IMR-90 (cell line): ENCODE measurements at regions not wholly inside any gene's neighbourhood (a gene's known extent, or its start where the extent isn't known, plus 50 kb on each side); places are given as distances from the start of the nearest gene placed in this dataset.

Source experiments
- ATAC-seq: fragments of 200-7000 bp; cut with Tn5 transposase; 2 replicates; pipeline ENCODE4 v1.9.1; 2020; ENCODE audit warnings: low read depth, mild to moderate bottlenecking, moderate library complexity
- BruUV-seq: library from RNA; stranded (reverse); fragments of 400-500 nt; replicated peaks from 2 replicates; lab custom pipeline; 2021; lab: Mats Ljungman, UMichigan
- CTCF ChIA-PET: fragments of 300-600 bp; formaldehyde crosslinking; extraction: SDS; loops from one replicate; lab custom pipeline; 2021; ENCODE audit warnings: antibody characterized with exemption; lab: Yijun Ruan, JAX
- POLR2A ChIA-PET: fragments of 300-600 bp; sonication (Branson Sonifier 250); formaldehyde crosslinking; loops from one replicate; lab custom pipeline; 2022; ENCODE audit warnings: antibody characterized with exemption; ENCODE audit not compliant: unreplicated experiment; lab: Charles Lee
- DNase-seq: peaks from one replicate; pipeline ENCODE4 v3.0.0; 2013
- H2AFZ ChIP-seq: replicated peaks from 2 replicates; pipeline ENCODE3; 2013; ENCODE audit warnings: low read length, mild to moderate bottlenecking; ENCODE audit not compliant: poor library complexity
- H2AK5ac ChIP-seq: 2 replicates; pipeline ENCODE4 v1.6.1; 2013; ENCODE audit warnings: low read depth, low read length, inconsistent platforms
- H2AK9ac ChIP-seq: replicated peaks from 2 replicates; pipeline ENCODE3; 2013; ENCODE audit warnings: mild to moderate bottlenecking, low read depth, low read length, moderate library complexity; ENCODE audit not compliant: poor library complexity
- H2BK120ac ChIP-seq: 2 replicates; pipeline ENCODE4 v1.6.1; 2013; ENCODE audit warnings: low read depth, low read length, inconsistent platforms
- H2BK15ac ChIP-seq: 3 replicates; pipeline ENCODE4 v1.6.1; 2013; ENCODE audit warnings: low read depth, low read length, inconsistent platforms
- H2BK20ac ChIP-seq: 2 replicates; pipeline ENCODE4 v1.6.1; 2013; ENCODE audit warnings: low read depth, mild to moderate bottlenecking, inconsistent platforms, low read length, moderate library complexity
- H2BK5ac ChIP-seq: 2 replicates; pipeline ENCODE4 v1.6.1; 2013; ENCODE audit warnings: mild to moderate bottlenecking, low read depth, low read length, inconsistent platforms; ENCODE audit not compliant: poor library complexity, severe bottlenecking
- H3K14ac ChIP-seq: replicated peaks from 2 replicates; pipeline ENCODE4 v1.6.1; 2013; ENCODE audit warnings: low read depth, low read length, inconsistent platforms
- H3K18ac ChIP-seq: 2 replicates; pipeline ENCODE4 v1.6.1; 2013; ENCODE audit warnings: low read depth, low read length, control low read depth
- H3K23ac ChIP-seq: 2 replicates; pipeline ENCODE4 v1.6.1; 2013; ENCODE audit warnings: low read depth, low read length, inconsistent platforms
- H3K27ac ChIP-seq: 2 replicates; pipeline ENCODE4 v1.5.1; 2013; ENCODE audit warnings: mild to moderate bottlenecking, control low read depth, low read length; ENCODE audit not compliant: insufficient read depth
- H3K27me3 ChIP-seq: 2 replicates; pipeline ENCODE4 v1.6.1; 2013; ENCODE audit warnings: low read length; ENCODE audit not compliant: control insufficient read depth, insufficient read depth
- H3K36me3 ChIP-seq: 2 replicates; pipeline ENCODE4 v1.6.1; 2013; ENCODE audit warnings: low read length, mixed read lengths; ENCODE audit not compliant: control insufficient read depth, insufficient read depth
- H3K4ac ChIP-seq: 2 replicates; pipeline ENCODE4 v1.6.1; 2013; ENCODE audit warnings: low read depth, low read length, inconsistent platforms
- H3K4me1 ChIP-seq: 2 replicates; pipeline ENCODE4 v1.6.1; 2013; ENCODE audit warnings: low read length, mixed read lengths; ENCODE audit not compliant: control insufficient read depth, insufficient read depth
- H3K4me2 ChIP-seq: 2 replicates; pipeline ENCODE4 v1.6.1; 2013; ENCODE audit warnings: low read depth, mild to moderate bottlenecking, control low read depth, low read length, moderate library complexity
- H3K4me3 ChIP-seq: 2 replicates; pipeline ENCODE4 v1.5.1; 2013; ENCODE audit warnings: low read depth, mild to moderate bottlenecking, control low read depth, low read length, moderate library complexity; ENCODE audit not compliant: insufficient read depth
- H3K56ac ChIP-seq: 2 replicates; pipeline ENCODE4 v1.6.1; 2013; ENCODE audit warnings: low read length, inconsistent platforms; ENCODE audit not compliant: insufficient read depth; ENCODE audit errors: extremely low read depth
- H3K79me1 ChIP-seq, 2 experiments: 2 replicates each; pipeline ENCODE4 v1.6.1; 2013; ENCODE audit warnings: low read length in 2 of 2, inconsistent platforms in 1 of 2, low read depth in 1 of 2
- H3K9ac ChIP-seq: 2 replicates; pipeline ENCODE4 v1.6.1; 2013; ENCODE audit warnings: low read depth, low read length, control low read depth
- H3K9me1 ChIP-seq: 2 replicates; pipeline ENCODE4 v1.6.1; 2013; ENCODE audit warnings: low read length, inconsistent platforms; ENCODE audit not compliant: insufficient read depth
- H3K9me3 ChIP-seq: 2 replicates; pipeline ENCODE4 v1.6.1; 2013; ENCODE audit warnings: low read length; ENCODE audit not compliant: control insufficient read depth, insufficient read depth
- H4K20me1 ChIP-seq: 2 replicates; pipeline ENCODE4 v1.6.1; 2013; ENCODE audit warnings: low read length, inconsistent platforms; ENCODE audit not compliant: insufficient read depth
- H4K5ac ChIP-seq: 2 replicates; pipeline ENCODE4 v1.6.1; 2013; ENCODE audit warnings: mild to moderate bottlenecking, low read depth, low read length, control low read depth
- H4K8ac ChIP-seq, 2 experiments: 2 replicates each; pipeline ENCODE4 v1.6.1; 2013; ENCODE audit warnings: low read depth in 2 of 2, low read length in 2 of 2, control low read depth in 1 of 2, inconsistent platforms in 1 of 2
- H4K91ac ChIP-seq: 2 replicates; pipeline ENCODE4 v1.6.1; 2013; ENCODE audit warnings: low read depth, low read length, inconsistent platforms; ENCODE audit not compliant: insufficient read depth
- BHLHE40 ChIP-seq: fragments of 150-350 bp; IDR thresholded peaks from 2 replicates; pipeline ENCODE4 v1.6.1; 2016; ENCODE audit warnings: mild to moderate bottlenecking, low read depth, low read length
- CEBPB ChIP-seq: IDR thresholded peaks from 2 replicates; pipeline ENCODE4 v1.6.1; 2012; ENCODE audit warnings: low read depth, low read length, improper control_type of control experiment
- CHD1 ChIP-seq: IDR thresholded peaks from 2 replicates; pipeline ENCODE4 v1.6.1; 2012; ENCODE audit warnings: low read depth, low read length, improper control_type of control experiment
- CTCF ChIP-seq: conservative IDR thresholded peaks from 2 replicates; pipeline ENCODE4 v1.5.1; 2012; ENCODE audit warnings: mild to moderate bottlenecking, low read depth, low read length, improper control_type of control experiment
- ELK1 ChIP-seq: fragments of 150-350 bp; IDR thresholded peaks from 2 replicates; pipeline ENCODE4 v1.6.1; 2016; ENCODE audit warnings: low read depth, mild to moderate bottlenecking, low read length, moderate library complexity, borderline replicate concordance
- MAZ ChIP-seq: IDR thresholded peaks from 2 replicates; pipeline ENCODE4 v1.6.1; 2012; ENCODE audit warnings: low read depth, mild to moderate bottlenecking, low read length, improper control_type of control experiment, moderate library complexity, borderline replicate concordance
- MXI1 ChIP-seq: IDR thresholded peaks from 2 replicates; pipeline ENCODE4 v1.6.1; 2012; ENCODE audit warnings: low read depth, mild to moderate bottlenecking, low read length, moderate library complexity, borderline replicate concordance
- NFE2L2 ChIP-seq: fragments of 150-350 bp; IDR thresholded peaks from 2 replicates; pipeline ENCODE4 v1.6.1; 2016; ENCODE audit warnings: low read depth, mild to moderate bottlenecking, low read length
- POLR2A ChIP-seq: IDR thresholded peaks from 2 replicates; pipeline ENCODE4 v1.6.1; 2012; ENCODE audit warnings: mild to moderate bottlenecking, low read depth, low read length
- RAD21 ChIP-seq: IDR thresholded peaks from 2 replicates; pipeline ENCODE4 v1.6.1; 2012; ENCODE audit warnings: low read length, improper control_type of control experiment
- RCOR1 ChIP-seq: IDR thresholded peaks from 2 replicates; pipeline ENCODE4 v1.6.1; 2012; ENCODE audit warnings: mild to moderate bottlenecking, low read length, improper control_type of control experiment; ENCODE audit not compliant: insufficient replicate concordance
- RFX5 ChIP-seq: IDR thresholded peaks from 2 replicates; pipeline ENCODE4 v1.8.0; 2012; ENCODE audit warnings: low read depth, mild to moderate bottlenecking, low read length, moderate library complexity
- SMC3 ChIP-seq: fragments of 150-350 bp; IDR thresholded peaks from 2 replicates; pipeline ENCODE4 v1.6.1; 2016; ENCODE audit warnings: low read depth, mild to moderate bottlenecking, antibody characterized with exemption, low read length, moderate library complexity
- USF2 ChIP-seq: fragments of 150-350 bp; IDR thresholded peaks from 2 replicates; pipeline ENCODE4 v1.6.1; 2017; ENCODE audit warnings: mild to moderate bottlenecking, antibody characterized with exemption, low read length, low read depth
- whole genome bisulfite sequencing, 2 experiments: methylation state at CpG; one replicate each; pipeline versions ENCODE4 v1.1.5 to v1.1.7; 2013; ENCODE audit warnings: missing lambda C conversion rate in 2 of 2; ENCODE audit not compliant: insufficient read length in 1 of 2; ENCODE audit errors: extremely low coverage in 2 of 2; 5-methylcytosine and 5-hydroxymethylcytosine counted together
- dilution Hi-C: fragments of 300-500 bp; cut with HindIII; formaldehyde crosslinking; loops from one replicate; pipeline ENCODE4 v1.14.3; 2018; ENCODE audit warnings: low sequenced_read_pairs; ENCODE audit not compliant: unreplicated experiment
- in situ Hi-C: fragments of 300-500 bp; cut with MboI; formaldehyde crosslinking; loops from 3 replicates; pipeline ENCODE4 v1.14.3; 2019; ENCODE audit warnings: low sequenced_read_pairs, inconsistent platforms, mixed read lengths
- intact Hi-C: fragments of 100-400 bp; cut with micrococcal nuclease; formaldehyde crosslinking; loops from 2 replicates; pipeline ENCODE4 v1.10.0; 2022

- in situ Hi-C loops (no loop called here), intact Hi-C loops (no loop called here), dilution Hi-C loops (no loop called here)
- Histone ChIP-seq H3K27me3 (peaks cover 3% of the 10 kb centered on the region; the same call in 1 of the 2 replicates), H3K14ac (no peak overlapping the region), H4K91ac (no peak overlapping the region), H3K4me1 (peaks cover 8% of the 10 kb centered on the region; the same call in 1 of the 2 replicates), H2BK20ac (no peak overlapping the region), H2AK5ac (no peak overlapping the region), H3K4me3 (no peak overlapping the region), H2BK15ac (no peak overlapping the region), H3K27ac (no peak overlapping the region), H3K36me3 (no peaks in the 10 kb centered on the region), H2BK120ac (no peak overlapping the region), H3K4ac (no peak overlapping the region), H2BK5ac (no peak overlapping the region), H3K4me2 (no peak overlapping the region), H4K20me1 (no peaks in the 10 kb centered on the region), H4K5ac (no peak overlapping the region), H3K79me1 (no peaks in the 10 kb centered on the region), H3K18ac (no peak overlapping the region), H3K23ac (no peak overlapping the region), H2AK9ac (no peak overlapping the region), H2AFZ (no peak overlapping the region), H3K9ac (no peak overlapping the region), H3K9me1 (peaks cover 8% of the 10 kb centered on the region; the same call in 1 of the 2 replicates), H3K56ac (no peak overlapping the region), H3K9me3 (no peaks in the 10 kb centered on the region), H4K8ac (no peak overlapping the region)
- no peak for DNase-seq
- BruUV-seq = no TSS peak
- ATAC-seq = no peak
- no CpG with 5 or more reads among the region's 7 CpGs for WGBS, 2 experiments
- ChIA-PET CTCF (no interaction called here), POLR2A (interaction anchor here (0.6 kb wide), 1 partner anchor 297 kb away, joined by 3 read pairs; no protein-coding TSS in a partner anchor)
- TF ChIP-seq BHLHE40 = no peak
- TF ChIP-seq MAZ = no peak
- no peak for TF ChIP-seq MXI1
- no peak for TF ChIP-seq SMC3
- no peak for TF ChIP-seq RAD21
- TF ChIP-seq RFX5 = no peak
- no peak for TF ChIP-seq CHD1
- TF ChIP-seq CEBPB = no peak
- TF ChIP-seq RCOR1 = no peak
- TF ChIP-seq POLR2A = no peak
- no peak for TF ChIP-seq CTCF
- TF ChIP-seq ELK1 = no peak
- no peak for TF ChIP-seq NFE2L2
- no peak for TF ChIP-seq USF2
Measured at GRCh38 chr6:166737261-166737660, 110.2 kb upstream of the RPS6KA2 start.
